ENCODE measurements at regions not wholly inside any gene's neighbourhood (a gene's known extent, or its start where the extent isn't known, plus 50 kb on each side); places are given as distances from the start of the nearest gene placed in this dataset.

- TF ChIP-seq CTCF (IDR thresholded peaks at IDR 0.05; ENCODE audit: insufficient read depth, low read length, poor library complexity, severe bottlenecking) = no peak
- TF ChIP-seq EZH2phosphoT487 (conservative IDR thresholded peaks at IDR 0.05; ENCODE audit: low read length) = no peak
Measured at GRCh38 chr6:126540161-126540560, 200.2 kb downstream of the CENPW start.
